CD4-positive, alpha-beta T cell treated with Interleukin-4 for 4 hours (primary cell): ENCODE measurements at regions not wholly inside any gene's neighbourhood (a gene's known extent, or its start where the extent isn't known, plus 50 kb on each side); places are given as distances from the start of the nearest gene placed in this dataset.

ENCODE experiments used
- DNase-seq: peaks from one replicate; pipeline ENCODE4 v3.0.0-alpha.2; 2020

DNA sequence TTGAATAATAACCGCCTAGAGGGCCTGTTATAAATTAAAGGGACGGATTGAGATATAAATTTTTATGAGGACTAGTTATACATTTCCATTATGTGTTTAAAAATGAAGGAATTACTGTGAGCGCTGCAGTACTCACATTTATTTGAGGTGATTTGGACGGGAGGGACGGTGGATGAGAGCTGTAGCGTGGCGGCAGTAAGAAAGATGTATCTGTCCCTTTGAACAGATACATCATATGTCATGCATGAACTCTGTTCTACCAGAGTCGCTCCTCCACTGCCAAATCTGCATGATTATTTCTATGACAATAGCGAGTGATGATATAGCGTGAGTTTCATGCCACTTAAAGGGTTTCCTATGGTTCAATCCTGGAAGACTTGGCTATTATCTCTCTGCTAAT lies 538.8 kb downstream of the MCTP2 start:
- no peak for DNase-seq

GRCh38 chr15:94777037-94777436 lies 545.7 kb downstream of the MCTP2 start:
- no peak for DNase-seq

GRCh38 chr15:94778840-94779239 lies 547.5 kb downstream of the MCTP2 start:
- DNase-seq = no peak

DNA sequence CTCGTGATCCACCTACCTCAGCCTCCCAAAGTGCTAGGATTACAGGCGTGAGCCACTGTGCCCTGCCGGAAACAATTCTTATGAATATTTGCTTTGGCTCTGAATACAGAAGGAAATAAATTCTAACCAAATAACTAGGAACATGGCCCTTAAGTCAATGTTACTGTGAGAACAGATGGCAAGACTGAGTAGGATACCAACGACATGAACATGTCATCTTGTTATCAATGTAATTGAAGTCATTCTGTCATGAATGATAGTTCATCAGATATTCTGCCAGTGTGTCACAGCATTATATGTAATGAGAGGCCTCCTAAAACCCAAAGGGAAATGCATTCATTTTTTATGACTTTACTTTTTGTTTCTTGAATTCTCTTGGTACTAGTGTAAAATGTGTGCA lies 548.8 kb downstream of the MCTP2 start:
- DNase-seq = no peak

- DNase-seq = no peak
Observed at GRCh38 chr15:94785091-94785490, 553.7 kb downstream of the MCTP2 start.

DNA sequence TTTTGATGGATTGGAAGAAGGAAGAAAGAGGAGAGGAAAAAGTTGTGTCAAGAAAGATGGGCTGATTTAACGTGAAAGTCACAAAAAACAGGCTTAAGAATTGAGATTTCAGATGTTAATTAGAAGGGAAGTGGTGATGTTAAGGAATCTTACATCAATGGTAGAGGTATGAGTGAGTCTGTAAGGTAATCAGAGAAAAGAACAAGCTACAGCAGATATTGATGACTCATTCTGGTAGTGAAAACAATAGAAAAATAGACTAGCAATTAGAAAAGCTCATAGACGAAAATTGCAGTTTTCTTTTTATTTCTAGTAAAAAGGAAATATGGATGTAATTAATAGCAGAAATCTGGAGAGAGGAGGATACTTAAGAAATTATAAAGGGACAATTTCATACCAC lies 559.6 kb downstream of the MCTP2 start:
- no peak for DNase-seq

GRCh38 chr15:94791510-94791909 lies 560.1 kb downstream of the MCTP2 start:
- DNase-seq = no peak

GRCh38 chr15:94792196-94792595 lies 560.8 kb downstream of the MCTP2 start:
- DNase-seq = no peak

GRCh38 chr15:94793207-94793606 lies 561.8 kb downstream of the MCTP2 start:
- no peak for DNase-seq

GRCh38 chr15:94793641-94794040 lies 562.3 kb downstream of the MCTP2 start:
- DNase-seq = no peak

- no peak for DNase-seq
Observed at GRCh38 chr15:94804613-94805012, 573.3 kb downstream of the MCTP2 start.

- DNase-seq = no peak
Observed at GRCh38 chr15:94815110-94815731, 583.9 kb downstream of the MCTP2 start.

DNA sequence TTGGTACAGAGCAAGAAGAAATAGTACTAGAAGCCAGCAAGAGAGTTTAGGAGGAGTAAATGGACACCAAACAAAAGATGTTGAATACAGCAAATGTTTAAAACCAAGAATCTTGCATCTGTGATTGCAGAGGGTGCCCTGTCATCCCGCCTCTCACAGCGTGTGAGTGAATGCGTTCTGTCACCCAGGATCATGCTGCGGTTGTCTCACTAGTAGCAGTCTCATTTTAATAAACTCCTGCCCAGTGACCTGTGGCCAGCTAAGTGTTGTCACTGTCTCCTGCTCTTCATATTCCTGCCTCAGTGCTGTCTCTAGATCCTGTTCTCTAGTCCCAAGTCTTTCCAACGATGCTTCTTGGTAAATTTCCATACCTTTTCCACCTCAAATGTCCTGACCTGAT lies 584.6 kb downstream of the MCTP2 start:
- DNase-seq = no peak

- DNase-seq = no peak
Observed at GRCh38 chr15:94829887-94830884, 598.8 kb downstream of the MCTP2 start.

DNA sequence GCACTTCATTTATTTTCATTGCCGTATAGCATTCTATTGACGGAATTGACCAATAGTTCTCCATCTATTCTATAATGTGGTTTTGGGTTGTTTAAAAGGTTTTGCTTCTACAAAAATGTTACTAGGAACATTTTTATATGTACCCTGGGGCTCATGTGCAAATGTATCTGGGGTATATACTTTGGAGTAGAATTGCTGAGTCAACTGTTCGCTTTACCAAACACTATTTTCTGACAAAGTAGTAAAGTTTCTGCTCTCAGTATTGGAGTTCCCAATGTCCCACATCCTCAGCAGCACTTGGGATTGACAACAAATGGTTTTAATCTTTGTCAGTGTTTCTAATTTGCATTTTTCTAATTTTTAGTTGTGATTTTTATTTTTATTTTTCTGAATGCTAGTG lies 602.6 kb downstream of the MCTP2 start:
- no peak for DNase-seq

DNA sequence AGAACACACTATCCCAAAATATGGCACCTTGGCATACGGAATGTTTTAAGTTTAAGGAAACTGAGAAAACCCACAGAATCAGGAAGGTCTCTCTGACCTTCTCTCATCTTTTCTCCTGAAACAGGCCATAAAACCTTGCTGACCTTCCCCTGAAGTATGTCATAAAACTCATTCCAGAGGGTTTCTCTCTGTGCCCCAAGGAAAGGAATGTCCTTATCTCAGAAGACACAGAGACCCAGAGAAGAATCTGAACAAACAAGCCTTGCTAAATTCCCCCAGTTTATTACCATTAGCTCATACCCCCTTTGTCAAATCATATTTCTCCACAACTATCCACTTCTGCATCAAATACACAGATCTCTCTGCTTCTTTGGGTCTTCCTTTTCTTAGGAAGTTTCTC lies 603.1 kb downstream of the MCTP2 start:
- DNase-seq = no peak

- DNase-seq = no peak
Observed at GRCh38 chr15:94838281-94838680, 606.9 kb downstream of the MCTP2 start.

DNA sequence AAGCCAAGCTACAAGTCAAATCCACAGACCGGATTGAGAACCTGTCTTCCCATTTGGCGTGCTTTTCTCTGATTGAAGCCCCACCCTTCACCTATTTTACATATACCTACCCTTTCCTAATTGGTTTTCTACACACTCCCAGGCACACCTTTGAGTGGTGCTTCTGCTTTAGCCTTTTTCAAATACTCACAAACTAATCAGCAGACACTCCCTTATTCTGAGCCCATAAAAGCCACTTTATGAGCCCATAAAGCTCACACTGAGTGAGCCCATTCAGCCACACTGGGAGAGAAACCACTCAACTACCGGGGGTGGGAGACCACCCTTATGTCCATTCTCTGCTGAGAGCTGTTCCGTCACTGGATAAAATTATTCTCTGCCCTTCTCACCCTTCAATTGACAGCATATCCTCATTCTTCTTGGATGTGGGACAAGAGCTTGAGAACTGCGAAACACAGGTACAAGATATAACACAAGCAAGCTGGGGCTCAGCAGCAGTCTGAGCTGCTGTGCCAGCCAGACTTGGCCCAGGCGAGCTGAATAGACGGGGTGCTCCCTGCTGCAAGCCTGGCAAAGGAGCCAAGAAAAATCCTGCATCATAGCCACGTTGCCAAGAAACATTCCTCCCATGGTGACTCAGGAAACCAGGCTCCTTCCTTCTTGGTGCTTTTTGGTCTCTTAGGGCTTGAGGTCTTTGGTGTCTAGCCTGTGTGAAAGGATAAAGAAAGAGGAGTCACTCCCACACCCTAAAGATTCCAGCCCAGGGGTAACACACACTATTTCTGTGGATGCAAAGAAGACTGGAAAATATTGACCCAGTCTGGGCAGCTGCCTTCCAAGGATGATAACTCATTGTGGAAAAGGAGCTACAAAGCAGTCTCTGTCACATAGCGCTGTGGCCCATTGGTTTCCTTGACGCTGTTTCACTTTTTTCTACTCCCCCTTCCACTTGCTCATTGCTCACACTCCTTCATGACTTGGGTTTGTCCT lies 609.7 kb downstream of the MCTP2 start:
- DNase-seq = no peak

- DNase-seq = no peak
Observed at GRCh38 chr15:94843060-94843459, 611.7 kb downstream of the MCTP2 start.

- DNase-seq = no peak
Observed at GRCh38 chr15:94844198-94844537, 612.8 kb downstream of the MCTP2 start.

- no peak for DNase-seq
Observed at GRCh38 chr15:94844538-94845389, 613.4 kb downstream of the MCTP2 start.

DNA sequence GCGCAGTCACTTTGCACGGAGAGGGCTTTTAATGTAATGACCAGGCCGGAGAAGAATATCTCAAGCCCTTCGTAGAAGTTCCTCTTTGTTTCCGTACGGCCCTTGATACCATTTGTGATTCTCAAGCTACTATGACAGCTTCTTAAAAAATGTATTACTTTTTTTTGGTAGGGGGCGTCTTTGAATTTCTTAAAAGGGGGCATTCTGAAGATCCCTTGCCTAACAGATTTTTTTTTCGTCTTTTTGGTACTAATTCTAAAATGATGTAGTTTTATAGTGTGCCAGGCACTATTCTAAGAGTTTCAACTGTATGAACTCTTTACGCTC lies 614.0 kb downstream of the MCTP2 start:
- no peak for DNase-seq
